ENCODE measurements at regions not wholly inside any gene's neighbourhood (a gene's known extent, or its start where the extent isn't known, plus 50 kb on each side); places are given as distances from the start of the nearest gene placed in this dataset.
A peak's percentile ranks its signal among the peaks of the same experiment; 100 is the strongest.

DNA sequence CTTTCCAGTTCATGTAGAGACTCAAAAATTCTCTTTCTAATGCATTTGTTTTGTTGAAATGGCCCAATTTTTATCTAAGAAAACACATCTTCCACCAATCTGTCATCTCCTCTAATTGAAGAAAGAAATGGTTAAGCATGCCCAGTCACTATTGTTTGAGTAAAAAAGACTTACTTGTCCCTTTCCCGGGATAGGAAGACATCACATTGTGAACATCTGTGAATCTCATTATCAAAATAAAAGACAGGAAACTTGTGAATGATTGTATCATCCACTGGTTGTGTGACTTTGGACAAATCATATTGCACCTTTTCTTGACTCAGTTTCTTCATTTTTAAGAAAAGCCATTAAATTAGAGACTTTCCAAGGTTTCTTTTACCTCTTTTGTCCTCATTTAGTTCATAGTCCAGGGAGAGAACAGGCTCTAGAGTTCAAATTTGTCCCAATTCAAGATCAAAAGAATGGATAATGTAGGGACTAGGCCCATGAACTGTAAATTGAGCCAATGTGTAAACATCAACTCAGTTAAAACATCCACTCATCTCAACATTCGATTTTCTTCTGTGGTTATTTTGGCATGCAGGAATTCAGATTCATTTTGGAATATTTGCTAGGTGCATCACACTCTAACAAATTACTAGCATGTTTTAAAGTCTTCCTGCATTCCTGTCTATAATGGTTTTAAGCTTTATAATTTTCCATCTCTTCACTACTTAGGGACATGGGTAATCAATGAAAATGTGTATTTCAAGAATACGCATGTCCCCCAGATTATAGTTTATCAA is 838.0 kb upstream of the WWC1 start:
- DNase-seq: peak in 1 of 3 donors; percentile 66

DNA sequence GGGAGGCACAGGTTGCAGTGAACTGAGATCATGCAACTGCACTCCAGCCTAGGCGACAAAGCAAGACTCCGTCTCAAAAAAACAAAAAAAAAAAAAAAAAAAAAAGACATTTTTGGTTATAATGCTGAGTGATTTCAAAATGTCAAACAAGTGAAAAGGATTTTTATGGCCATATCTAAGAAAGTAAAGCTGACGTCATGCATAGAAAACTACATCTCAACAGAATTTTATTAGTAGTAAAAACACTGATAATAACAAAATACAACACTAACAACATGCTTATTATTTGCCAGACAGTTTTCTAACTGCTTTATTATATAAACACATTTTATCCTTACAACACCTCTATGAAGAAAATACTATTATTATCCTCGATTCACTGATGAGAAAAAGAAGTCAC is 833.0 kb upstream of the WWC1 start:
- DNase-seq: no peak

DNA sequence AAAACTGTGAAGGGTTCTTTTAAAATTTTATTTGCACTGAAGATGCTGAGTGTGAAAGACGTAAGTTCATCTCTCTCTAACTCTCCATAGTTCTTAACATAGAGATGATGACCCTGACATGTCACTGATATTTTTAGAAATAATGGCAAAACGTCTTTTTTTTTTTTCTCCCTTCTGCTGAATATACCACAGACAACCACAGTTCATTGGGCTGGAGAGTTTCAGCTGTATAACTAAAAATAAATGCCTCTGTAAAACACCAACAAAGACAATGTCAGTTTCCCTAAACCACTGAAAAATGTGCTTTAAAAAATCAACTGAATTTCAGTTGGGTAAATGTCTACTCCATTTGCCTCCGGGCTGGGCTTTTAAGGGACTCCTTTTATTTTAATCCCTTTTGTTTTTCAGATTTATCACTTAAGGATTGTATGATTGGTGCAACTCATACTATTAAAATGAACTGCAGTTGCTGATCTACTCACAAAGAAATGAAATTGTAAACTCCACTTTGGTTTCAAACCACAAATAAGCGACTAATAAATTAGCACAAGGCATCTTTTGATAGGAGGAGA is 830.9 kb upstream of the WWC1 start:
- no peak for DNase-seq

DNA sequence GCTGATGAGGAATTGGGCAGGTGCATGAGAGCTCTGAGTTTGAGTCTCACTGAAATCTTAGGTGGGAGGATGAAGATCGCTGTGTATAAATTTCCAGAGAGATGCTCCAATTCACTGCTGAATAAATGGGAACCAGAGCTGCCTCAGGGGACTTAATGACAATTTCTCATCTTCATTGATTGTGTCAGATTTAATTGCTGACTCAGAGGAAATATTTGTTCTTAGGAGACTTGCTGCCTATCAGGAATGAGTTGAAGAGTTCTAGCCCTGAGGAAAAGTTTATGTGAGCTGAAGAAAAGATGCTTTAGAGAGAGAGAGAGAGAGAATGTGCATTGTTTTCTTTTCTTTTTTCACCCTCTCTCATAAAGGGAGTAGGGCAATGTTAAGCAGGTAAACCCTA is 827.5 kb upstream of the WWC1 start:
- no peak for DNase-seq

DNA sequence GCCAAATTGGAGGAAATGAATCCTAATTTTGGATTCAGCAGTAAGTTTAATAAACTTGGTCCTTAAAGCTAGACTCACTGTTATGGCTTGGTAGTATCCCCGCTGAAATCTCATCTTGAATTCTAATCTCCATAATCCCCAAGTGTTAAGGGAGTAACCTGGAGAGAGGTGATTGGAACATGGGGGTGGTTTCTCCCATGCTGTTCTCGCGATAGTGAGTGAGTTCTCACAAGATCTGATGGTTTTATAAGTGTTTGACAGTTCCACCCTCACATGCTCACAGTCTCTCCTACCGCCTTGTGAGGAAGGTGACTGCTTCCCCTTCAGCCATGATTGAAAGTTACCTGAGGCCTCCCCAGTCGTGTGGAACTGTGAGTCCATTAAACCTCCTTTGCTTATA is 824.5 kb upstream of the WWC1 start:
- no peak for DNase-seq

GRCh38 chr5:167472566-167473108 is 818.8 kb upstream of the WWC1 start:
- DNase-seq: peak; percentile 41 to 63 (median 43)

DNA sequence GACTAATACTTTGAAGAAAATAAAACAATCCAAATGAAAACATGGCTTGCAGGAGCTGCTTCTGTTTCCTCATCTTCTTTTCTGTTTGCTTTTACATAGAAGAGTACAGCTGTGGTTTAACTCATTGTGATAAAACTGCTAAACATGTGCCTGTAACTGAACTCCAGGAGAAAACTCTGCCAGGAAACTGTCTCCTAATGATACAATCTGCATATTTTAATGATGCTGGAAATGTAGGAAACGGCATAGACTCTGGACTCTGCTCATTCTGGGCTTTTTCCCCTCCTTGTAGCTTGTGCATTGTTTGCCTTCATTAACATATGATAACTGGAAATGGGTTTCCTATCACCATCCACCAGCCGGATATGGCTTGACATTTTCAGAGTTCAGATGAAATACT is 813.3 kb upstream of the WWC1 start:
- peak in 2 of 3 donors; percentile 11 to 22 for DNase-seq

- DNase-seq: no peak
These were observed 811.7 kb upstream of the WWC1 start for GRCh38 chr5:167479779-167480178.

DNA sequence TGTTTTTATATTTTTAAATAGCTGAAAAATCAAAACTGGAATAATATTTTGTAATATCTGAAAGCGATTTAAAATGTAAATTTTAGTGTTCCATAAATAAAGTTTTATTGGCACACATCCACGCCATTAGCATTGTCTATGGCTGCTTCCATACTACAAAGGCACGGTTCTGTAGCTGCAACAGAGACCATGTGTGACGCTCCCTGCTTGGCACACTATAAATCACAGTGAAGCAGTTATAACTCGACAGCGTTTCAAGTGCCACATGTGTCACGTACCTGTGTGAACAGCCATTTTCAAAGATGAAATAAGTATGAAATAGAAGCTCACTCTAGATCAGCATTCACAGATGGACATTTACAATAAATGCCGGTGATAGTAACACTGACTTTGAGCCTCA is 810.1 kb upstream of the WWC1 start:
- no peak for DNase-seq

GRCh38 chr5:167482555-167482954 is 808.9 kb upstream of the WWC1 start:
- DNase-seq: no peak

- peak in 1 of 3 donors; percentile 33 for DNase-seq
These were observed 806.2 kb upstream of the WWC1 start for GRCh38 chr5:167485061-167485774.

- peak in 1 of 3 donors; percentile 33 for DNase-seq
These were observed 803.1 kb upstream of the WWC1 start for GRCh38 chr5:167488371-167488770.

DNA sequence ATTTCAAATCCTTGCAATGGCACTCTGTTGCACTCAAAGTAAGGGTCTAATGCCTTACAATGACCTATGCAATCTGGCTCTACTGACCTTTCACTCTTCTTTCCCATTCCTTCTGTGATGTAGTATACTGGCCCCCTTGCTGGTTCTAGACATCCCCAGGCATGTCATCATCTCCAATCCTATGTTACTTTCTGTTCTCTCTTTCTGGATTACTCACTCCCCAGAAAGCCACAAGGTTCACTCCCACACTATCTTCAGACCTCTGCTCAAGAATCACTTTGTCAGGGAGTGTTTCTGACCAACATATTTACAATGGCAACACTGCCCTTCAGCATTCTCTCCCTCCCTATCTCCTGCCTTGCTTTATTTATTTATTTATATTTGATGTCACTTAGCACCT is 802.2 kb upstream of the WWC1 start:
- no peak for DNase-seq

GRCh38 chr5:167503926-167504720 is 787.3 kb upstream of the WWC1 start:
- DNase-seq: peak; percentile 38 to 74 (median 46)

DNA sequence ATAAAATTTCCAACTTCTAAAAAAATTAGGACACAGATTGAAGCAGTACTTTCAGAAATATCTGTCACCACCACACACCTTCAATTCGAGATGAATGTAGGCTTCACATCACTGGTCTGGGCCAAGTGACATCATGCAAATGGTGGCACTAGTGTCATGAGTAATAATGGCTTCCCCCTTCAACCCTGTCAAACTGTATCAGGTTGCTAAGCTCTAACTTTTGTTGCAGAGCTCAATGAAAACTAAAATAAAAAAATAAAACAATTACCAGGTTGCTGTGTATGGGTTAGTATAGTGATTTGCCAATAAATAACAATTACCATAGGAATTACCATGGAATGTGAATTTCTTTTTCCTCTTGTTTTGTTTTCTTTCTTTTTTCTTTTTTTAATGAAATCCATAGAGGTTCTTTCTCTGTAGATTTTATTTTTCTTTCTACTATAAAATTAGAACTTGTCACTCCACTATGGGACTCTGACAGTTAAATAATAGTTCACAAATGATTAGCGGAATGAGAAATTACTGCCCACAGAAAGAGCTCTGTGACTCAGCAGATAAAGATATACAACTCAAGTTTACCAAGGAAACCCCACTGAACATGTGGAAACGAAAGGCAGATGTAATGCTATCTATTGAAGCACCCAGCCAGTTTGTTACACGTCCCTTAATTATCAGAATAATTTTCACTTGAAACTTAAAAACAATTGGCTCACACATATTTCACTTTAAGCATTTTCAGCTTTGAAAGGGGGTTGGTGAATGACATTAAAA is 783.8 kb upstream of the WWC1 start:
- no peak for DNase-seq

- no peak for DNase-seq
These were observed 782.4 kb upstream of the WWC1 start for GRCh38 chr5:167509076-167509475.

- no peak for DNase-seq
These were observed 780.2 kb upstream of the WWC1 start for GRCh38 chr5:167511276-167511675.

- DNase-seq: no peak
These were observed 779.3 kb upstream of the WWC1 start for GRCh38 chr5:167512111-167512510.

- DNase-seq: no peak
These were observed 778.1 kb upstream of the WWC1 start for GRCh38 chr5:167513381-167513780.

GRCh38 chr5:167514461-167514860 is 777.0 kb upstream of the WWC1 start:
- no peak for DNase-seq

- no peak for DNase-seq
These were observed 766.4 kb upstream of the WWC1 start for GRCh38 chr5:167525004-167525403.

Data from muscle of back (tissue), 3 donors.